ENCODE measurements at regions not wholly inside any gene's neighbourhood (a gene's known extent, or its start where the extent isn't known, plus 50 kb on each side); places are given as distances from the start of the nearest gene placed in this dataset.

- TF ChIP-seq MAX (IDR thresholded peaks at IDR 0.05) (no peak), RAD21 (IDR thresholded peaks at IDR 0.05; ENCODE audit: low read depth) (no peak), YY1 (IDR thresholded peaks at IDR 0.05; ENCODE audit: low read depth) (no peak), CEBPB (IDR thresholded peaks at IDR 0.05) (no peak), TEAD4 (IDR thresholded peaks at IDR 0.05) (no peak), EP300 (IDR thresholded peaks at IDR 0.05; ENCODE audit: borderline replicate concordance) (no peak), ZBTB7A (IDR thresholded peaks at IDR 0.05; ENCODE audit: low read depth) (no peak), EGR1 (IDR thresholded peaks at IDR 0.05) (no peak), TCF12 (IDR thresholded peaks at IDR 0.05; ENCODE audit: low read depth) (no peak)
- TF ChIP-seq, protein P1, sequence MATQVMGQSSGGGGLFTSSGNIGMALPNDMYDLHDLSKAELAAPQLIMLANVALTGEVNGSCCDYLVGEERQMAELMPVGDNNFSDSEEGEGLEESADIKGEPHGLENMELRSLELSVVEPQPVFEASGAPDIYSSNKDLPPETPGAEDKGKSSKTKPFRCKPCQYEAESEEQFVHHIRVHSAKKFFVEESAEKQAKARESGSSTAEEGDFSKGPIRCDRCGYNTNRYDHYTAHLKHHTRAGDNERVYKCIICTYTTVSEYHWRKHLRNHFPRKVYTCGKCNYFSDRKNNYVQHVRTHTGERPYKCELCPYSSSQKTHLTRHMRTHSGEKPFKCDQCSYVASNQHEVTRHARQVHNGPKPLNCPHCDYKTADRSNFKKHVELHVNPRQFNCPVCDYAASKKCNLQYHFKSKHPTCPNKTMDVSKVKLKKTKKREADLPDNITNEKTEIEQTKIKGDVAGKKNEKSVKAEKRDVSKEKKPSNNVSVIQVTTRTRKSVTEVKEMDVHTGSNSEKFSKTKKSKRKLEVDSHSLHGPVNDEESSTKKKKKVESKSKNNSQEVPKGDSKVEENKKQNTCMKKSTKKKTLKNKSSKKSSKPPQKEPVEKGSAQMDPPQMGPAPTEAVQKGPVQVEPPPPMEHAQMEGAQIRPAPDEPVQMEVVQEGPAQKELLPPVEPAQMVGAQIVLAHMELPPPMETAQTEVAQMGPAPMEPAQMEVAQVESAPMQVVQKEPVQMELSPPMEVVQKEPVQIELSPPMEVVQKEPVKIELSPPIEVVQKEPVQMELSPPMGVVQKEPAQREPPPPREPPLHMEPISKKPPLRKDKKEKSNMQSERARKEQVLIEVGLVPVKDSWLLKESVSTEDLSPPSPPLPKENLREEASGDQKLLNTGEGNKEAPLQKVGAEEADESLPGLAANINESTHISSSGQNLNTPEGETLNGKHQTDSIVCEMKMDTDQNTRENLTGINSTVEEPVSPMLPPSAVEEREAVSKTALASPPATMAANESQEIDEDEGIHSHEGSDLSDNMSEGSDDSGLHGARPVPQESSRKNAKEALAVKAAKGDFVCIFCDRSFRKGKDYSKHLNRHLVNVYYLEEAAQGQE (IDR thresholded peaks at IDR 0.05; ENCODE audit: low read depth), result no peak
These were observed 871.7 kb downstream of the FAM133A start for GRCh38 chrX:94545722-94546121.
